Fibroblast of lung (primary cell): ENCODE measurements at regions not wholly inside any gene's neighbourhood (a gene's known extent, or its start where the extent isn't known, plus 50 kb on each side); places are given as distances from the start of the nearest gene placed in this dataset.

Source experiments
- EZH2 ChIP-seq: IDR thresholded peaks from 2 replicates; pipeline ENCODE4 v1.5.1; 2012; ENCODE audit warnings: low read length, control low read depth, mild to moderate bottlenecking; ENCODE audit errors: missing control alignments
- TF ChIP-seq, protein P1 (sequence below), 2 donors: IDR thresholded peaks in 1 of 2; conservative IDR thresholded peaks in 1 of 2; 1 replicate in 1 of 2; 2 replicates in 1 of 2; pipeline ENCODE4 v1.5.1; 2011 to 2012; ENCODE audit warnings: low read length in 2 of 2, control low read depth in 1 of 2, inconsistent platforms in 1 of 2, low read depth in 1 of 2, mild to moderate bottlenecking in 1 of 2

DNA sequence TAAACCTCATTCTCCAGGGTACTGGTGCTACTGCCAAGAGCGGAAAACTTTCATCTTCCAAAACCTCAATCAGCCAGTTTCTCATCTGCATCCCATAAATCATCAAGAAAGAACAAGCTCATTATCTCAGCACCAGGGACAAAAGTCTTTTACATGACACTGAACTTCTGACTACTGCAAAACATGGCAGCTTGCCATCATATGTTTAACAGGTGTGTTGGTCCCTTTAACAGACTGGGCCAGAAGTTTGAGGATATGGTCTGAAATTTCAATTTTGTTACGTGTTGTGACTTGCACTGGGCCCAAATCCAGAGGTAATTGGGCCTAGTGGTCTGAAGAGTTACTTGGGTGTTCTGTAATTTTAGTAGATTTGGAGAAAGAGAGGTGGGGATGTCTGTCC is 305.4 kb upstream of the SEL1L start:
- TF ChIP-seq, protein P1, sequence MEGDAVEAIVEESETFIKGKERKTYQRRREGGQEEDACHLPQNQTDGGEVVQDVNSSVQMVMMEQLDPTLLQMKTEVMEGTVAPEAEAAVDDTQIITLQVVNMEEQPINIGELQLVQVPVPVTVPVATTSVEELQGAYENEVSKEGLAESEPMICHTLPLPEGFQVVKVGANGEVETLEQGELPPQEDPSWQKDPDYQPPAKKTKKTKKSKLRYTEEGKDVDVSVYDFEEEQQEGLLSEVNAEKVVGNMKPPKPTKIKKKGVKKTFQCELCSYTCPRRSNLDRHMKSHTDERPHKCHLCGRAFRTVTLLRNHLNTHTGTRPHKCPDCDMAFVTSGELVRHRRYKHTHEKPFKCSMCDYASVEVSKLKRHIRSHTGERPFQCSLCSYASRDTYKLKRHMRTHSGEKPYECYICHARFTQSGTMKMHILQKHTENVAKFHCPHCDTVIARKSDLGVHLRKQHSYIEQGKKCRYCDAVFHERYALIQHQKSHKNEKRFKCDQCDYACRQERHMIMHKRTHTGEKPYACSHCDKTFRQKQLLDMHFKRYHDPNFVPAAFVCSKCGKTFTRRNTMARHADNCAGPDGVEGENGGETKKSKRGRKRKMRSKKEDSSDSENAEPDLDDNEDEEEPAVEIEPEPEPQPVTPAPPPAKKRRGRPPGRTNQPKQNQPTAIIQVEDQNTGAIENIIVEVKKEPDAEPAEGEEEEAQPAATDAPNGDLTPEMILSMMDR (conservative IDR thresholded peaks at IDR 0.05 in 1 of 2, IDR thresholded peaks at IDR 0.05 in 1 of 2; ENCODE audit: low read depth in 1 of 2, low read length in 2 of 2), result no peak
- no peak for TF ChIP-seq EZH2
